Nephron (organoid): ENCODE measurements at regions not wholly inside any gene's neighbourhood (a gene's known extent, or its start where the extent isn't known, plus 50 kb on each side); places are given as distances from the start of the nearest gene placed in this dataset.

Source experiments
- H3K27ac Mint-ChIP-seq, 3 experiments: 2 replicates each; pipeline ENCODE4 v1.8.0; 2020; ENCODE audit warnings: mixed read lengths in 3 of 3, mild to moderate bottlenecking in 2 of 3, moderate library complexity in 1 of 3
- H3K27me3 Mint-ChIP-seq: 2 replicates; pipeline ENCODE4 v1.8.0; 2021; ENCODE audit warnings: low read depth, mild to moderate bottlenecking, moderate library complexity, mixed read lengths
- H3K36me3 Mint-ChIP-seq: 2 replicates; pipeline ENCODE4 v1.8.0; 2020; ENCODE audit warnings: low read depth, mixed read lengths
- H3K4me1 Mint-ChIP-seq: 2 replicates; pipeline ENCODE4 v1.8.0; 2020; ENCODE audit warnings: mixed read lengths
- H3K4me3 Mint-ChIP-seq, 3 experiments: 2 replicates each; pipeline ENCODE4 v1.8.0; 2020; ENCODE audit warnings: mild to moderate bottlenecking in 3 of 3, mixed read lengths in 3 of 3, moderate library complexity in 2 of 3
- H3K9me3 Mint-ChIP-seq: 2 replicates; pipeline ENCODE4 v1.8.0; 2020; ENCODE audit warnings: mixed read lengths
- TF ChIP-seq, protein P1 (sequence below), 3 experiments: fragments of 200-600 bp; sonication (generic); IDR thresholded peaks; one replicate each; pipeline ENCODE4 v1.5.0; 2021; ENCODE audit warnings: antibody characterized with exemption in 3 of 3; ENCODE audit not compliant: unreplicated experiment in 3 of 3

DNA sequence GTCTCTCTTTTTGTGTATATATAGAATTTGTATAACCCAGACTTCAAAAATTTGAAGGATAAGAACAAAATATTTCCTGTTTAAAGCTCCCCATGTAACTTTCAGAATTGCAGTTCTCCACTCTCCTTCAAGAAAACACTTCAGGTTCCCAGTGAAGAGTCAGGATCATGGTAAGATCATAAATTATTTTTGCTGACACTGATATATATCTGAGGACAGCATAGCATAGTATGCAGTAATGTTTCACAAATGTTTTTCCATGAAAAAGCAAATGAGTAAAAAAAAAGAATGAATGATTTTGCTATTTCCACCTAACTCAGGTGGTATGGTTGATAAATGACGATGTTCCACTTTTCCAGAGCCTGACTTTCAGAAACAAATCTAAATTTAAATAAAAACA lies 545.6 kb upstream of the EPHA7 start:
- no peak overlapping the region for H3K27ac Mint-ChIP-seq
- H3K36me3 Mint-ChIP-seq = no peaks in the 10 kb centered on the region
- H3K9me3 Mint-ChIP-seq = no peaks in the 10 kb centered on the region
- no peak overlapping the region for H3K4me3 Mint-ChIP-seq
- no peaks in the 10 kb centered on the region for H3K27me3 Mint-ChIP-seq
- TF ChIP-seq, protein P1, sequence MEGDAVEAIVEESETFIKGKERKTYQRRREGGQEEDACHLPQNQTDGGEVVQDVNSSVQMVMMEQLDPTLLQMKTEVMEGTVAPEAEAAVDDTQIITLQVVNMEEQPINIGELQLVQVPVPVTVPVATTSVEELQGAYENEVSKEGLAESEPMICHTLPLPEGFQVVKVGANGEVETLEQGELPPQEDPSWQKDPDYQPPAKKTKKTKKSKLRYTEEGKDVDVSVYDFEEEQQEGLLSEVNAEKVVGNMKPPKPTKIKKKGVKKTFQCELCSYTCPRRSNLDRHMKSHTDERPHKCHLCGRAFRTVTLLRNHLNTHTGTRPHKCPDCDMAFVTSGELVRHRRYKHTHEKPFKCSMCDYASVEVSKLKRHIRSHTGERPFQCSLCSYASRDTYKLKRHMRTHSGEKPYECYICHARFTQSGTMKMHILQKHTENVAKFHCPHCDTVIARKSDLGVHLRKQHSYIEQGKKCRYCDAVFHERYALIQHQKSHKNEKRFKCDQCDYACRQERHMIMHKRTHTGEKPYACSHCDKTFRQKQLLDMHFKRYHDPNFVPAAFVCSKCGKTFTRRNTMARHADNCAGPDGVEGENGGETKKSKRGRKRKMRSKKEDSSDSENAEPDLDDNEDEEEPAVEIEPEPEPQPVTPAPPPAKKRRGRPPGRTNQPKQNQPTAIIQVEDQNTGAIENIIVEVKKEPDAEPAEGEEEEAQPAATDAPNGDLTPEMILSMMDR (IDR thresholded peaks at IDR 0.05; ENCODE audit: unreplicated experiment in 3 of 3) = no peak
- H3K4me1 Mint-ChIP-seq = no peaks in the 10 kb centered on the region

GRCh38 chr6:93964321-93964720 lies 545.0 kb upstream of the EPHA7 start:
- H3K27ac Mint-ChIP-seq = no peak overlapping the region
- H3K27me3 Mint-ChIP-seq = no peaks in the 10 kb centered on the region
- TF ChIP-seq, protein P1 (IDR thresholded peaks at IDR 0.05; ENCODE audit: unreplicated experiment in 3 of 3) = no peak
- no peaks in the 10 kb centered on the region for H3K9me3 Mint-ChIP-seq
- H3K36me3 Mint-ChIP-seq = no peaks in the 10 kb centered on the region
- H3K4me1 Mint-ChIP-seq = no peaks in the 10 kb centered on the region
- no peak overlapping the region for H3K4me3 Mint-ChIP-seq

DNA sequence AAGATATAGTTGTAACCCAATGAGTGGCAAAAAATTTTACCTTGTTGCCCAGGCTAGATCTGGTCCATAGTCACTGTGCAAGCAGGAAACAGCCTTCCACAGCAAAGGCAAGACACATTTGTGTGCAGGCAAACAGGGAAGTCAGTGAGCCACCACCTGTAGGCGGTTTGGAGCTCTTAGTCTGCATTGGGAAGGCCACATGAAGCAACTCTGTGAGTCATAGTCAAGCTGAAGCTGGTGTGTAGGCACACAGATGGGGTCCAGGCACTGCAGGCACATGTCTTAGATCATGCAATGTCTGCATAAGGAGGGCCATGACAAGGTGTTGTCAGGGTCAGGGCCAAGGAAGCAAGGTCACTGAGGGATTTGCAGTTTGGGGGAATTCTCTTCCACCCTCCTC lies 543.2 kb upstream of the EPHA7 start:
- no peak overlapping the region for H3K27ac Mint-ChIP-seq
- H3K4me1 Mint-ChIP-seq = no peaks in the 10 kb centered on the region
- H3K4me3 Mint-ChIP-seq = no peak overlapping the region
- H3K27me3 Mint-ChIP-seq = no peaks in the 10 kb centered on the region
- H3K36me3 Mint-ChIP-seq = no peaks in the 10 kb centered on the region
- no peaks in the 10 kb centered on the region for H3K9me3 Mint-ChIP-seq
- TF ChIP-seq, protein P1 (IDR thresholded peaks at IDR 0.05; ENCODE audit: unreplicated experiment in 3 of 3) = no peak

GRCh38 chr6:93954584-93954983 lies 535.2 kb upstream of the EPHA7 start:
- Mint-ChIP-seq H3K36me3 (no peaks in the 10 kb centered on the region), H3K27me3 (no peaks in the 10 kb centered on the region), H3K4me1 (no peaks in the 10 kb centered on the region), H3K9me3 (no peaks in the 10 kb centered on the region), H3K27ac (no peak overlapping the region), H3K4me3 (no peak overlapping the region)
- TF ChIP-seq, protein P1 (IDR thresholded peaks at IDR 0.05; ENCODE audit: unreplicated experiment in 3 of 3) = no peak

DNA sequence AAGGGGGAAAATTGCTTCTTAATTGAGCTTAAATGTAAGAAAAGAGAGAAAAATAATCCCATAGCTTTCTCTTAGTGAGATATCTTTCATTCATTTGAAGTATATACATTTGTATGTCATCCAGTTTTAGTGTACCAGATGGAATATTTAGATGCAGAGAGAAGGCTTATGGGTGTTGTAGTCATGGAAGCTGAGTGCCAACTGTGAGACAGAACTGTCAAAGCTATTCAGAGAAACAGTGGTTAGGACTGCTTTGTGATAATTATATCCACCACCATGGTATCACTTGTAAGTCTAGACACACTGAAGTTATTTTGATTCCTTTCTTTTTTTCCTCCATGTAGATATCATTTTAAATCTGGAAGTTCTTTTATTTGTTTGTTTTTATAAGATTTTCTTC lies 524.3 kb upstream of the EPHA7 start:
- H3K9me3 Mint-ChIP-seq = no peaks in the 10 kb centered on the region
- no peak overlapping the region for H3K27ac Mint-ChIP-seq
- H3K27me3 Mint-ChIP-seq = no peaks in the 10 kb centered on the region
- H3K36me3 Mint-ChIP-seq = no peaks in the 10 kb centered on the region
- TF ChIP-seq, protein P1 (IDR thresholded peaks at IDR 0.05; ENCODE audit: unreplicated experiment in 3 of 3) = no peak
- H3K4me3 Mint-ChIP-seq = no peak overlapping the region
- H3K4me1 Mint-ChIP-seq = no peaks in the 10 kb centered on the region

DNA sequence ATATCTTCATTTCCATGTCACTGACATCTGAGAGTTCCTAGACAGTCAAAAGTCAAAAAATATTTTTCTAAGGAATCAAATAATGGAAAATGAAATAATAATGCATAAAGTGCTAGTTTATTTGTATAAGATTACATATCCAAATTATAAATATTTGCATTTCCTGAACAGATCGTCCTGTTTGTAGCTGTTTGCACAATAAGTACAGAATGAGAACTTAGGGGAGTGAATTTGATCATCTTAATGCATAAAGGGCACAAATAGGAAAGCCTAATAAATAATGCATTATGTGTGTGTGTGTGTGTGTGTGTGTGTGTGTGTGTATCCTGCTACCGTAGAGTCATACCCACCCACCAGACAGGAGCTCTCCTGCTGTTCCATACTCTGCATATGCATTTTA lies 521.0 kb upstream of the EPHA7 start:
- no peaks in the 10 kb centered on the region for H3K27me3 Mint-ChIP-seq
- no peak overlapping the region for H3K27ac Mint-ChIP-seq
- H3K4me3 Mint-ChIP-seq = no peak overlapping the region
- H3K36me3 Mint-ChIP-seq = no peaks in the 10 kb centered on the region
- no peaks in the 10 kb centered on the region for H3K4me1 Mint-ChIP-seq
- TF ChIP-seq, protein P1 (IDR thresholded peaks at IDR 0.05; ENCODE audit: unreplicated experiment in 3 of 3) = no peak
- no peaks in the 10 kb centered on the region for H3K9me3 Mint-ChIP-seq
